HuH-7 (cell line): ENCODE measurements at regions not wholly inside any gene's neighbourhood (a gene's known extent, or its start where the extent isn't known, plus 50 kb on each side); places are given as distances from the start of the nearest gene placed in this dataset.

Experiments
- DNase-seq: peaks from one replicate; pipeline ENCODE4 v3.0.0; 2011; ENCODE audit warnings: low spot score

- DNase-seq, result no peak
Observed at GRCh38 chr6:167774881-167775280, 51.8 kb upstream of the AFDN start.

- no peak for DNase-seq
Observed at GRCh38 chr6:167776906-167777627, 49.6 kb upstream of the AFDN start.
